OCI-LY7 (cell line): ENCODE measurements at regions not wholly inside any gene's neighbourhood (a gene's known extent, or its start where the extent isn't known, plus 50 kb on each side); places are given as distances from the start of the nearest gene placed in this dataset.
A peak's percentile ranks its signal among the peaks of the same experiment; 100 is the strongest.

Source experiments
- BruUV-seq: library from RNA; stranded (reverse); fragments of 400-500 nt; replicated peaks from 2 replicates; lab custom pipeline; 2021; lab: Mats Ljungman, UMichigan
- CTCF ChIA-PET: fragments of 300-600 bp; sonication (Branson Sonifier 250); formaldehyde crosslinking; loops from one replicate; lab custom pipeline; 2022; ENCODE audit warnings: antibody characterized with exemption; ENCODE audit not compliant: unreplicated experiment; lab: Charles Lee
- POLR2A ChIA-PET: fragments of 300-600 bp; sonication (Branson Sonifier 250); formaldehyde crosslinking; loops from one replicate; lab custom pipeline; 2022; ENCODE audit warnings: antibody characterized with exemption; lab: Charles Lee
- DNase-seq: peaks from one replicate; pipeline ENCODE4 v3.0.0-alpha.2; 2015; ENCODE audit warnings: low spot score
- H2AFZ ChIP-seq: fragments of 200-600 bp; sonication (generic), shearing (Covaris generic); 2 replicates; pipeline ENCODE4 v1.6.1; 2014; ENCODE audit warnings: mild to moderate bottlenecking, antibody characterized with exemption, low read length, moderate library complexity
- H3K27ac ChIP-seq: fragments of 200-600 bp; sonication (generic); 2 replicates; pipeline ENCODE4 v1.5.1; 2014; ENCODE audit warnings: mixed run types, low read depth, mild to moderate bottlenecking, moderate library complexity, low read length, inconsistent platforms; ENCODE audit not compliant: poor library complexity, severe bottlenecking
- H3K36me3 ChIP-seq: fragments of 200-600 bp; sonication (generic); 2 replicates; pipeline ENCODE4 v1.6.1; 2014; ENCODE audit warnings: mild to moderate bottlenecking, antibody characterized with exemption, low read length, moderate library complexity, mixed read lengths; ENCODE audit not compliant: insufficient read depth
- H3K4me1 ChIP-seq: fragments of 200-600 bp; sonication (generic); 2 replicates; pipeline ENCODE4 v1.5.1; 2014; ENCODE audit warnings: mild to moderate bottlenecking, low read length; ENCODE audit not compliant: insufficient read depth, poor library complexity, severe bottlenecking
- H3K4me2 ChIP-seq: fragments of 200-600 bp; sonication (generic); 2 replicates; pipeline ENCODE4 v1.6.1; 2014; ENCODE audit warnings: mild to moderate bottlenecking, low read length
- H3K4me3 ChIP-seq: fragments of 200-600 bp; sonication (generic); 2 replicates; pipeline ENCODE4 v1.5.1; 2014; ENCODE audit warnings: mild to moderate bottlenecking, low read depth, low read length; ENCODE audit not compliant: poor library complexity, severe bottlenecking
- H3K79me2 ChIP-seq: fragments of 200-600 bp; sonication (generic); 2 replicates; pipeline ENCODE4 v1.6.1; 2016; ENCODE audit warnings: low read depth, mild to moderate bottlenecking, low read length, moderate library complexity, mixed read lengths; ENCODE audit not compliant: insufficient read depth
- H3K9me2 ChIP-seq: fragments of 200-600 bp; sonication (generic); 2 replicates; pipeline ENCODE4 v1.6.1; 2016; ENCODE audit warnings: mild to moderate bottlenecking, low read length, mixed read lengths; ENCODE audit not compliant: insufficient read depth
- H3K9me3 ChIP-seq: fragments of 200-600 bp; sonication (generic); 2 replicates; pipeline ENCODE4 v1.6.1; 2014; ENCODE audit warnings: mild to moderate bottlenecking, mixed run types, low read length, mixed read lengths
- H4K20me1 ChIP-seq: fragments of 200-600 bp; sonication (generic); 2 replicates; pipeline ENCODE4 v1.6.1; 2014; ENCODE audit warnings: mild to moderate bottlenecking, antibody characterized with exemption, low read length, moderate library complexity, mixed read lengths; ENCODE audit not compliant: insufficient read depth
- EZH2phosphoT487 ChIP-seq: fragments of 200-600 bp; sonication (generic); IDR thresholded peaks from 2 replicates; pipeline ENCODE4 v1.6.1; 2018; ENCODE audit warnings: low read depth, borderline replicate concordance, mild to moderate bottlenecking, mixed run types, antibody characterized with exemption, low read length, moderate library complexity, mixed read lengths
- intact Hi-C: fragments of 100-400 bp; cut with micrococcal nuclease; formaldehyde crosslinking; loops from one replicate; pipeline ENCODE4 v1.10.0; 2022; ENCODE audit not compliant: unreplicated experiment
- TF ChIP-seq, protein P1 (sequence below): fragments of 200-600 bp; sonication (generic); conservative IDR thresholded peaks from 2 replicates; pipeline ENCODE4 v1.5.1; 2014; ENCODE audit warnings: mild to moderate bottlenecking, antibody characterized with exemption, low read length, moderate library complexity, mixed read lengths

DNA sequence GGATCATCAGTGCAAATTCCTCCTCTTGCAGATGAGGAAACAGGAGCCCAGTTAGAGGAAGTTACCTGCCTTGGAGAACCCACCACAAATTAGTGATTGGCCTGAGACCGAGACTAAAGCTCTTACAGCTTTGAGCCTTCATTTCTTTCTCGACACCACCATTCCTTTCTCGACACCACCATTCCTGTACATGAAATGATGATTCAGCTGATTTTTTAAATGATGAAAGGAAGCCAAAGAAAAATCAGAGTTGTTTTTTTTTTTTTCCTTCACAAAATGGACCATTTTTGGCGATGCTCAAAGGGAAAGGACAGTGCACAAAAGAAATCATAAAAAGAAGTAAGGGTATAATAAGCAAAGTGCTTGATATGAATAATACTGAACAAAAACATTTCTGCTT is 1080.2 kb upstream of the AUTS2 start:
- no peaks in the 10 kb centered on the region for H3K9me3 ChIP-seq
- no peak for DNase-seq
- H2AFZ ChIP-seq = no peak overlapping the region
- H3K36me3 ChIP-seq = no peaks in the 10 kb centered on the region
- H3K79me2 ChIP-seq = no peaks in the 10 kb centered on the region
- H3K9me2 ChIP-seq = no peaks in the 10 kb centered on the region
- intact Hi-C loops = no loop called here
- H3K4me1 ChIP-seq = no peaks in the 10 kb centered on the region
- H4K20me1 ChIP-seq = no peaks in the 10 kb centered on the region
- ChIA-PET CTCF (no interaction called here), POLR2A (no interaction called here)
- no peak for TF ChIP-seq EZH2phosphoT487
- TF ChIP-seq, protein P1, sequence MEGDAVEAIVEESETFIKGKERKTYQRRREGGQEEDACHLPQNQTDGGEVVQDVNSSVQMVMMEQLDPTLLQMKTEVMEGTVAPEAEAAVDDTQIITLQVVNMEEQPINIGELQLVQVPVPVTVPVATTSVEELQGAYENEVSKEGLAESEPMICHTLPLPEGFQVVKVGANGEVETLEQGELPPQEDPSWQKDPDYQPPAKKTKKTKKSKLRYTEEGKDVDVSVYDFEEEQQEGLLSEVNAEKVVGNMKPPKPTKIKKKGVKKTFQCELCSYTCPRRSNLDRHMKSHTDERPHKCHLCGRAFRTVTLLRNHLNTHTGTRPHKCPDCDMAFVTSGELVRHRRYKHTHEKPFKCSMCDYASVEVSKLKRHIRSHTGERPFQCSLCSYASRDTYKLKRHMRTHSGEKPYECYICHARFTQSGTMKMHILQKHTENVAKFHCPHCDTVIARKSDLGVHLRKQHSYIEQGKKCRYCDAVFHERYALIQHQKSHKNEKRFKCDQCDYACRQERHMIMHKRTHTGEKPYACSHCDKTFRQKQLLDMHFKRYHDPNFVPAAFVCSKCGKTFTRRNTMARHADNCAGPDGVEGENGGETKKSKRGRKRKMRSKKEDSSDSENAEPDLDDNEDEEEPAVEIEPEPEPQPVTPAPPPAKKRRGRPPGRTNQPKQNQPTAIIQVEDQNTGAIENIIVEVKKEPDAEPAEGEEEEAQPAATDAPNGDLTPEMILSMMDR = no peak
- no peak overlapping the region for H3K4me3 ChIP-seq
- no peak overlapping the region for H3K4me2 ChIP-seq
- no peak overlapping the region for H3K27ac ChIP-seq
- no TSS peak for BruUV-seq

DNA sequence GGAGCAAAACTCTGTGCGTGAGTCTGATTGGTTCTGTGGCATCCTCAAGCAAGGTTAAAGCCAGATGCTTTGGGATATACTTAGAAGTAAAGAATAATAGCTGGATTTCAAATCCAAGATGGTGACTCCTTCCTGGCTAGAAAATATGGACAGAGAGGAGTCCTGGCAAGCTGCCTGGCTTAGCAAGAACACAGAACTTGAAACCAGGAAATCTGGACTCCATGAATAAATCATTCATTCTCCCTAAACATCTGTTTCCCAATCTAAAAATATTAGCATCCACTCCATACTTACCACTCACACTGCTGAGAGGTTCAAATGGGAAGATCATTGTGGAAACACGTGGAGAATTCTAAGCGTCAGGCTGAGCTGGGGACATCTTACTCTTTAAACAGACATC is 1074.1 kb upstream of the AUTS2 start:
- ChIA-PET POLR2A (no interaction called here), CTCF (no interaction called here)
- no peak for DNase-seq
- no peak for TF ChIP-seq EZH2phosphoT487
- TF ChIP-seq, protein P1 = no peak
- Histone ChIP-seq H3K9me3 (no peaks in the 10 kb centered on the region), H3K36me3 (no peaks in the 10 kb centered on the region), H3K27ac (no peak overlapping the region), H3K4me3 (no peak overlapping the region), H2AFZ (no peak overlapping the region), H3K9me2 (no peaks in the 10 kb centered on the region), H3K4me2 (no peak overlapping the region), H3K79me2 (no peaks in the 10 kb centered on the region), H4K20me1 (no peaks in the 10 kb centered on the region), H3K4me1 (no peaks in the 10 kb centered on the region)
- intact Hi-C loops = no loop called here
- no TSS peak for BruUV-seq

GRCh38 chr7:68529221-68529620 is 1069.1 kb upstream of the AUTS2 start:
- Histone ChIP-seq H3K4me1 (no peaks in the 10 kb centered on the region), H3K9me2 (no peaks in the 10 kb centered on the region), H3K9me3 (no peaks in the 10 kb centered on the region), H4K20me1 (no peaks in the 10 kb centered on the region), H3K79me2 (no peaks in the 10 kb centered on the region), H3K36me3 (no peaks in the 10 kb centered on the region), H2AFZ (no peak overlapping the region), H3K4me3 (no peak overlapping the region), H3K27ac (no peak overlapping the region), H3K4me2 (no peak overlapping the region)
- peak; percentile 6 for DNase-seq
- ChIA-PET CTCF (interaction anchor here (0.5 kb wide), 1 partner anchor 195 kb away, joined by 4 read pairs; no protein-coding TSS in a partner anchor), POLR2A (interaction anchor here (0.6 kb wide), 1 partner anchor 68 kb away, joined by 4 read pairs; no protein-coding TSS in a partner anchor)
- intact Hi-C loops = no loop called here
- TF ChIP-seq, protein P1 = no peak
- TF ChIP-seq EZH2phosphoT487 = no peak
- no TSS peak for BruUV-seq
